Stimulated activated CD8-positive, alpha-beta memory T cell treated with anti-CD3 and anti-CD28 coated beads, Interleukin-2, amount 100 ng/mL, for 48 hours (primary cell): ENCODE measurements at regions not wholly inside any gene's neighbourhood (a gene's known extent, or its start where the extent isn't known, plus 50 kb on each side); places are given as distances from the start of the nearest gene placed in this dataset.
"Not testable (repeated sequence)": the region's sequence is repeated elsewhere in the genome, so short reads cannot be mapped to it uniquely, and the experiment has no call there.

ENCODE experiments used
- DNase-seq, 2 donors: peaks; one replicate each; pipeline ENCODE4 v3.0.0-alpha.2; 2020; ENCODE audit warnings: low read depth in 2 of 2

GRCh38 chr10:125276133-125276532 is 115.8 kb upstream of the CTBP2 start:
- no peak for DNase-seq

- no peak for DNase-seq
These were observed 114.6 kb upstream of the CTBP2 start for GRCh38 chr10:125274961-125275360.

GRCh38 chr10:125273023-125273422 is 112.7 kb upstream of the CTBP2 start:
- DNase-seq: no peak

GRCh38 chr10:125269716-125270115 is 109.4 kb upstream of the CTBP2 start:
- no peak for DNase-seq

DNA sequence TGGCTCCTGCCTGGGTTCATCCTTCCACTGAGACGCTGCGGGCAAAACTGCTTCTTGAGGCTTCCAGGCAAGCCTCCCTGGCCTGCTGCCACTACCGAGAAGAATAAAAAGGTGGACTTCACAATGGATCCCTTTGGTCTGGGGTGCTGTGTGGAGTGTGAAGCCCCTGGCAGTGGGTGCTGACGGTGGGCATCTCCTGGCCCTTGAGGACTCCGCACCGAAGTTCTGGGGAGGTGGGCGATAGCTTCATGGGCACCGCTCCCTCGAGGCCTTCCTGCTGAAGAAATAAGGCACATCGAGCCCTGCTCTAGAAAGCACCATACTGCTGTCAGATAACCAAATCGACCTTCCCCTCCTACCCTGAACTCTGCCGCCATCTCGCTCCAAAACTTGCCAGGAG is 106.6 kb upstream of the CTBP2 start:
- DNase-seq: no peak

DNA sequence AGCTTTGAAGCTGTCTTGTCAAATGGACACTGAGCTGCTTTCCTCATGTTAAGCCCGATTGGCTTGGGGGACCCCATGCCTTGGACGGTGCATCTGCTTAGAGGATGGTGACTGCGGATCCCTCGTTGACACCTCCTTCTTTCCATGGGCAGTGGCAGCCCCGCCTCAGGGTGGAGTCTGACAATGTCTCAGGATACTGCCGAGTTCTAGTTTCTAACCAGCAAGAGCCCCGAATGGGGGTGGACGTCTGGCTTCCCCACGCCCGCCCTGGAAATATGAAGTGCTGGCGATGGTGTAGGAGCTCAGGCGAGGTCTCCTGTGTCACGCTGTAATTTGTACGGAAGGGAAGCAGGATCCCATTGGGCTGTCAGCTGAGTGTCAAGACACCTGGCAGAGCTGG is 106.2 kb upstream of the CTBP2 start:
- no peak for DNase-seq

DNA sequence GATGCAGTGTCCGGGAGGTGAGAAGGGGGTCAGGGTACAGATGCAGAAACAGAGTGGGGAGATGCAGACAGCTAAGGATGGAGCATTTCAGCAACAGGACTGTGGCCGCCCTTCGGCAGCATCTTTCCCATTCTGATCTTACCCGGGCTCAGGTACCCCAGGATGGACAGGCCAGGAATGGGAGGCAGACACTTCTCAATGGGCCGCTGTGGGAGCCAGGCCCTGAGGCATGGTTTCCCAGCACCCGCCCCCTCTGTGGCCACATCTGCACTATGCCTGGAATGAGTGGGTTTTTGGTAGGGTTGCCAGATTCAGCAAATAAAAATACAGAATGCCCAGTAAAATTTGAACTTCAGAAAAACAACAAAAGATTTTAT is 105.2 kb upstream of the CTBP2 start:
- no peak for DNase-seq

DNA sequence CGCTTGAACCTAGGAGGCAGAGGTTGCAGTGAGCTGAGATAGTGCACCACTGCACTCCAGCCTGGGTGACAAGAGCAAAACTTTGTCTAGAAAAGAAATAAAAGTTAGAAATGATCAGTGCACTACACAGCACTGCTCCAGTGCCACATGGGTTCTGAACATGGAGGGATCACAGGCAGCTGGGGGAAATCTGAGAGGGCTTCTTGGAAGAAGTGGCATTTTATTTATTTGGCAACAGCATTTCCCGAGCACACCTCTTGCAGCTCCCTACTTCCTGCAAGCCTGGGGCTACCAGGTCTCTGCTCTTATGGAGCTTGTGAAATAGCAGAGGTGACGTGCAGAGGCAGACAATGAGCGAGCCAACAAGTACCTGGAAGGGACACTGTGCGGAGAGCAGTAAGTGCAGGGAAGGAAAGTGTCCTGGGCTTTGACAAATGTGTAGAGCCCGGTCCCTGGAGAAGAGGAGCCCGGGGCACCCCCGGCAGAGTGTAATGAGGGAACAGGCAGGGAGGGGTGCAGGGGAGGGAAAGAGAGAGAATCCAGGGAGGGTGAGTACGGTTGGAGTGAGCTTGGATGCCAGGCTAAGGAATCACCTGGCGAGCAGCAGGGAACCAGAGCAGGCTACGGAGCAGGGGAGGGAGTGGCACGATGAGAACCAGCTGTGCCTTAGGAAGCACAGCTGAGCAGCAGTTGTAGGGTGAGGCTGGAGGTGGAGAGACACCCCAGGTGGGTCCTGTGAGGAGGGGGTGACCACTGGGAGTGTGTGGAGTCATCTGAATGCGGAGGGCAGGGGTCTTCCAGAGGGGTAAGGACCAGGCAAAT is 104.6 kb upstream of the CTBP2 start:
- DNase-seq: no peak

GRCh38 chr10:125264091-125264490 is 103.7 kb upstream of the CTBP2 start:
- DNase-seq: no peak

DNA sequence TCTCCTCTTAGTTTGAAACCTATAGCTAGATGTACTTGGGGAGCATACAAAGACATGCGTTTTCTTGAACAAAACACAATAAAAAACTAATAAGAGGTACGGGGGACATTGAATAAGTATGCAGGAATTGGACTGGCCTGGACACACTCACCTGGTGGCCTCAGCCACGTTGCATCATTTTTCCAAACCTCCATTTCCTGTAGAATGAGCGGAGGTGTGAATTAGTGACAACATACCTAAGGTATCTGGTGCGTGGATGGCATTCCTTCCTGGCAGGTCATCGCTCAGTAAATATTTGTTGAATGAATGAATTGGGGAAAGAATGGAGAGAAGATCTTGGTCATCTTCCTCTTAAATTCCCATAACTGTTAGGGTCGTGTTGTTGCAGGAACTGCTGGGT is 103.2 kb upstream of the CTBP2 start:
- no peak for DNase-seq

- DNase-seq: no peak
These were observed 102.6 kb upstream of the CTBP2 start for GRCh38 chr10:125262920-125263319.

GRCh38 chr10:125262409-125262808 is 102.0 kb upstream of the CTBP2 start:
- DNase-seq: no peak

DNA sequence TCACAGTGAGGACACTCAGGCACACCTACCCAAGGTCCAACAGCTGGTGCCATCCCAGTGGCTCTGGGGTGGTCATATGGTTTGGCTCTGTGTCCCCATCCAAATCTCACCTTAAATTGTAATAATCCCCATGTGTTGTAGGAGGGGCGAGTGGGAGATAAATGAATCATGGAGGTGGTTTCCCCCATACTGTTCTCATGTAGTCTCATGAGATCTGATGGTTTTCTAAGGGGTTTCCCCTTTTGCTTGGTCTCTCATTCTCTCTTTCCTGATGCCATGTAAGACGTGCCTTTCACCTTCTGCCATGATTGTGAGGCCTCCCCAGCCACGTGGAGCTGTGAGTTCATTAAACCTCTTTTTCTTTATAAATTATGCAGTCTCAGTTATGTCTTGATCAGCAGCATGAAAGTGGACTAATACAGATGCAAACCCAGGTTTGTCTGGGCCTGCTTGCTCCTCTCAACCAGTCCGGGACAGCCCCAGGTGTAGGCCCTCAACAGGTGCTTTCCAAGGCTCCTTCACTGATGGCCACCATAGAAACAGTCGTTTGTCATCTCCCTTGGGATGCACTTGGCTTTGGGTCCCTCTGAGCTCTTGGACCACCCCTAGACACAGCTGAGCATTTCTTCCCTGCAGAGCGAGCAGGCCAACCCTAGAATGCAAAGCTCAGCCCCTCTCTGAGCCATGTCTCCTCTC is 101.3 kb upstream of the CTBP2 start:
- no peak for DNase-seq

- DNase-seq: no peak
These were observed 99.9 kb upstream of the CTBP2 start for GRCh38 chr10:125260260-125260659.

GRCh38 chr10:125259651-125260050 is 99.3 kb upstream of the CTBP2 start:
- DNase-seq: no peak

DNA sequence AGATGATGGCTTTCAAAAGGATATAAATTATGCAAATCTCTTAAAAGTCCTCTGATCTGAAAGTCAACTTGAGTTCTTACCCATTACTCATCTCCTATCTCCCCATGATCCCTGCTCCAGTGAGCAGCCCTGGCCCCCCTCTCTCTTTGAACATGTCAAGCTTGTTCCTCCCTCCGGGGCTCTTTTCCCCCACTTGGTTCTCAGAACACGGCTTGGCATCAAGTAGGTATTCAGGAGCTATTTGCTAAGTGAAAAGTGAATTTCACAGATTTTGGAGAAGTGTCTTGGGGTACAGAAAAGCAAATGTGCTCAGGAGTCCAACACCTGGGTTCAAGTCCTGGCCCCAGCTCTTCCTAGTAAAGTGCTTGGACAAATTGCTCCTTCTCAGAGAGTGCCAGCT is 98.3 kb upstream of the CTBP2 start:
- no peak for DNase-seq

GRCh38 chr10:125257521-125258108 is 97.3 kb upstream of the CTBP2 start:
- no peak for DNase-seq

DNA sequence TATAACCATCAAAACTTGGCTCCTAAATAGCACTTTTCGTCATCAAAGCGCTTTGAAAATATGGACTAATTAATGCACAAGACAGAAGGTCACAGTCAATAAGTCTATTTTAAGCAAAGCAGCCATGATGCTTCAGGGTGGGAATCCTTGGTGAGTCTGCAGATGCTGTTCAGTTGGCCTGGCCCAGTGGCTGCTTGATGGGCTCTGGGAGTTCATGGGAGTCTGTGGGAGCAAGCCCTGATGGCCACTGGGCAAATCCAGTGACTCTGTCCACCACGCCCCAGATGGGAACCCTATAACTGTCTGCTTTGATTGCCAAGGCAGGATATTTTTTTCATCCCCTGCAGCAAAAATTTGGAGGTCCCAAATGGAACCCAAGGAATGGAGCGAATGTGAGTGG is 95.7 kb upstream of the CTBP2 start:
- no peak for DNase-seq

- no peak for DNase-seq
These were observed 92.6 kb upstream of the CTBP2 start for GRCh38 chr10:125252937-125253336.

DNA sequence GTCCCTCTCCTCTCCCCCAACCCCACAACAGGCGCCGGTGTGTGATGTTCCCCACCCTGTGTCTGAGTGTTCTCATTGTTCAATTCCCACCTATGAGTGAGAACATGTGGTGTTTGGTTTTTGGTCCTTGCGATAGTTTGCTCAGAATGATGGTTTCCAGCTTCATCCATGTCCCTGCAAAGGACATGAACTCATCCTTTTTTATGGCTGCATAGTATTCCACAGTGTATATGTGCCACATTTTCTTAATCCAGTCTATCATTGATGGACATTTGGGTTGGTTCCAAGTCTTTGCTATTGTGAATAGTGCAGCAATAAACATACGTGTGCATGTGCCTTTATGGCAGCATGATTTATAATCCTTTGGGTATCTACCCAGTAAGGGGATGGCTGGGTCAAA is 90.5 kb upstream of the CTBP2 start:
- DNase-seq: not testable (repeated sequence)

DNA sequence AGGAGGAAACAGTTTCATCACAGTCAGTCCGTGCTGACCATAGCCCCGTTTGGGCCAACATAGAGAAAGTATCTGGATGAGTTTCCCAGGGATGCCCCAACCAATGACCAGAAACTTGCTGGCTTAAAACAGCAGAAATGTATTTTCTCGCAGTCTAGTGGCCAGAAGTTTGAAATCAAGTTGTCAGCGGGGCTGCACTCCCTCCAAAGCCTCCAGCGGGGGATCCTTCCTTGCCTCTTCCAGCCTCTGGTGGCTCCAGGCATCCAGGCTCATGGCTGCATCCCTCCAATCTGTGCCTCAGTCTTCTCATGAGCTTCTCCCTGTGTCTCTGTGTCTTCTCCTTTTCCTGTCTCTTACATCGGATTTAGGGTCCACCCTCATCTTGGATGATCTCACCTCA is 89.6 kb upstream of the CTBP2 start:
- DNase-seq: no peak

DNA sequence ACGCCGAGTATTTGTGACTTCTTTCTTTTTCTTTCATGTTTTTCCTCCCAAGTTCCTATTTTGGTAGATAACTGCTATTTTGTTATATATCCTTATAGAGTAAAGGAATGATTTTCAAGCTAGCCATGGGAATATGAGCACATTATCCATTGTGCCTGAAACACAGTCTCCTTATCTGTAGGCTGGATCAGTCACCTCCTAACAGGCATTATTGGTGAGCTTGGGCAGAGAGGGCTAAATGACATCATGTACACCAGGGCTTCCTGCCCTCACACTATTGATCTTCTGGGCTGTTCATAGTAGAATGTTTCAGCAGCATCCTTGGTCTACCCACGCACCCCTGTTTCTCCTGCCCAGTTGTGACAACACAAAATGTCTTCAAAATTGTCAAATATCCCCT is 88.1 kb upstream of the CTBP2 start:
- no peak for DNase-seq

DNA sequence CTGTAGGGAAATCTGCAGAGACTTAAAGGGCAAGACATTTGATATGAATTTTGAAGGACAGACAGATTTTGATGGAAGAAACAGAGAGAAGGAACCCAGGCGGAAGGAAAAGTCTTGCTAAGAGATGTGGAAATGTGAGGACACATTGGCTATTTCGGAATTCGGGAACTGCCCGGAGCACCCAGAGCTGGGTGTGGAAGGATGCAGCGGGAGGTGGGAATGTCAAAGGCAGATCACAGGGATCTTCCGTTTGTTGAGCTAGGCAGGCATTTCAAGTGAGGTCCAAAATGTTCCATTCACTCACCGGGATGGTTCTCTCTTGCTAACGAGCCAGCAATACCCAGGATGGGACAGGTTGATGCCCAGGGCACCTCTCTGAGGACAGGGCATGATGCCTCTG is 87.2 kb upstream of the CTBP2 start:
- DNase-seq: no peak
